ENCODE measurements at regions not wholly inside any gene's neighbourhood (a gene's known extent, or its start where the extent isn't known, plus 50 kb on each side); places are given as distances from the start of the nearest gene placed in this dataset.
A peak's percentile ranks its signal among the peaks of the same experiment; 100 is the strongest.

- DNase-seq (ENCODE audit: low read depth): peak; percentile 58
Measured at GRCh38 chr5:141747152-141748141, 65.4 kb upstream of the ARAP3 start.

GRCh38 chr5:141746395-141746794 lies 64.4 kb upstream of the ARAP3 start:
- no peak for DNase-seq (ENCODE audit: low read depth)

GRCh38 chr5:141745390-141745789 lies 63.4 kb upstream of the ARAP3 start:
- no peak for DNase-seq (ENCODE audit: low read depth)

GRCh38 chr5:141743866-141744272 lies 61.8 kb upstream of the ARAP3 start:
- DNase-seq (ENCODE audit: low read depth): no peak

GRCh38 chr5:141742866-141743851 lies 61.1 kb upstream of the ARAP3 start:
- DNase-seq (ENCODE audit: low read depth): peak; percentile 40

GRCh38 chr5:141742144-141742543 lies 60.1 kb upstream of the ARAP3 start:
- DNase-seq (ENCODE audit: low read depth): no peak

GRCh38 chr5:141740885-141741284 lies 58.9 kb upstream of the ARAP3 start:
- no peak for DNase-seq (ENCODE audit: low read depth)

GRCh38 chr5:141737535-141737934 lies 55.5 kb upstream of the ARAP3 start:
- no peak for DNase-seq (ENCODE audit: low read depth)

- DNase-seq (ENCODE audit: low read depth): no peak
Measured at GRCh38 chr5:141735823-141736222, 53.8 kb upstream of the ARAP3 start.

GRCh38 chr5:141734501-141735229 lies 52.6 kb upstream of the ARAP3 start:
- peak; percentile 59 for DNase-seq (ENCODE audit: low read depth)

GRCh38 chr5:141733198-141733597 lies 51.2 kb upstream of the ARAP3 start:
- DNase-seq (ENCODE audit: low read depth): no peak

GRCh38 chr5:141732417-141732816 lies 50.4 kb upstream of the ARAP3 start:
- DNase-seq (ENCODE audit: low read depth): no peak

All from M059J (cell line).